Bronchial epithelial cell (primary cell): ENCODE measurements at regions not wholly inside any gene's neighbourhood (a gene's known extent, or its start where the extent isn't known, plus 50 kb on each side); places are given as distances from the start of the nearest gene placed in this dataset.
A peak's percentile ranks its signal among the peaks of the same experiment; 100 is the strongest.
"Not testable (repeated sequence)": the region's sequence is repeated elsewhere in the genome, so short reads cannot be mapped to it uniquely, and the experiment has no call there.

Experiments
- DNase-seq: peaks from one replicate; pipeline ENCODE4 v3.0.0-alpha.2; 2010; ENCODE audit warnings: low read depth
- FAIRE-seq: peaks from 2 replicates; lab custom pipeline; 2011; peaks lifted over from hg19 to GRCh38; lab: Jason Lieb, UNC
- H3K27me3 ChIP-seq: 2 replicates; pipeline ENCODE4 v1.5.1; 2011; ENCODE audit warnings: low read length; ENCODE audit not compliant: control insufficient read depth, insufficient read depth
- H3K36me3 ChIP-seq: 2 replicates; pipeline ENCODE4 v1.5.1; 2011; ENCODE audit warnings: low read length; ENCODE audit not compliant: control insufficient read depth, insufficient read depth
- H3K4me3 ChIP-seq: 2 replicates; pipeline ENCODE4 v1.5.1; 2011; ENCODE audit warnings: mild to moderate bottlenecking, low read depth, low read length, control low read depth
- TF ChIP-seq, protein P1 (sequence below): IDR thresholded peaks from 2 replicates; pipeline ENCODE4 v1.5.1; 2011; ENCODE audit warnings: mild to moderate bottlenecking, moderate library complexity, low read length, control low read depth, inconsistent platforms; ENCODE audit not compliant: insufficient read depth, severe bottlenecking

GRCh38 chr12:47307680-47308399 lies 228.1 kb upstream of the AMIGO2 start:
- no peaks in the 10 kb centered on the region for H3K27me3 ChIP-seq
- no peak for FAIRE-seq
- H3K4me3 ChIP-seq = no peak overlapping the region
- H3K36me3 ChIP-seq = no peaks in the 10 kb centered on the region
- DNase-seq = peak; percentile 74
- TF ChIP-seq, protein P1, sequence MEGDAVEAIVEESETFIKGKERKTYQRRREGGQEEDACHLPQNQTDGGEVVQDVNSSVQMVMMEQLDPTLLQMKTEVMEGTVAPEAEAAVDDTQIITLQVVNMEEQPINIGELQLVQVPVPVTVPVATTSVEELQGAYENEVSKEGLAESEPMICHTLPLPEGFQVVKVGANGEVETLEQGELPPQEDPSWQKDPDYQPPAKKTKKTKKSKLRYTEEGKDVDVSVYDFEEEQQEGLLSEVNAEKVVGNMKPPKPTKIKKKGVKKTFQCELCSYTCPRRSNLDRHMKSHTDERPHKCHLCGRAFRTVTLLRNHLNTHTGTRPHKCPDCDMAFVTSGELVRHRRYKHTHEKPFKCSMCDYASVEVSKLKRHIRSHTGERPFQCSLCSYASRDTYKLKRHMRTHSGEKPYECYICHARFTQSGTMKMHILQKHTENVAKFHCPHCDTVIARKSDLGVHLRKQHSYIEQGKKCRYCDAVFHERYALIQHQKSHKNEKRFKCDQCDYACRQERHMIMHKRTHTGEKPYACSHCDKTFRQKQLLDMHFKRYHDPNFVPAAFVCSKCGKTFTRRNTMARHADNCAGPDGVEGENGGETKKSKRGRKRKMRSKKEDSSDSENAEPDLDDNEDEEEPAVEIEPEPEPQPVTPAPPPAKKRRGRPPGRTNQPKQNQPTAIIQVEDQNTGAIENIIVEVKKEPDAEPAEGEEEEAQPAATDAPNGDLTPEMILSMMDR = peak; percentile 65

DNA sequence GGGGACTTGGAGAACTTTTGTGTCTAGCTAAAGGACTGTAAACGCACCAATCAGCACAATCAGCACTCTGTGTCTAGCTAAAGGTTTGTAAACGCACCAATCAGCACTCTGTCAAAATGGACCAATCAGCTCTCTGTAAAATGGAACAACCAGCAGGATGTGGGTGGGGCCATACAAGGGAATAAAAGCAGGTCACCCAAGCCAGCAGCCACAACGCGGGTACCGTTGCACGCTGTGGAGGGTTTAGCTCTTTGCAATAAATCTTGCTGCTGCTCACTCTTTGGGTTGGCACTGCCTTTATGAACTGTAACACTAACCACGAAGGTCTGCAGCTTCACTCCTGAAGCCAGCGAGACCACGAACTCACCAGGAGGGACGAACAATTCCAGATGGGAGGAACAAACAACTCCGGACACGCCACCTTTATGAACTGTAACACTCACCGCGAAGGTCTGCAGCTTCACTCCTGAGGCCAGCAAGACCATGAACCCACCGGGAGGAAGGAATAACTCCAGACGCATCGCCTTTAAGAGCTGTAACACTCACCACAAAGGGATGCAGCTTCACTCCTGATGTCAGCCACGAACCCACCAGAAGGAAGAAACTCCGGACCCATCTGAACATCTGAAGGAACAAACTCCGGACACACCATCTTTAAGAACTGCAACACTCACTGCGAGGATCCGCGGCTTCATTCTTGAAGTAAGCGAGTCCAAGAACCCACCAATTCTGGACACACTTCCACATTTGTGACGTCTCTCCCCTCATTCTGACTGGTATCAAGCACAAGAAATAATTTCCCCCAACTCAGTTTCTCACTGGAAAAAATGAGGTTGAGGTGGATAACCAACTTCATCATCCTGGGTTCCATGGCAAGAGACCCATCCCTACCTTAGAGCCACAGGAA lies 227.3 kb upstream of the AMIGO2 start:
- not testable (repeated sequence) for H3K36me3 ChIP-seq, H3K4me3 ChIP-seq, H3K27me3 ChIP-seq, FAIRE-seq, DNase-seq

DNA sequence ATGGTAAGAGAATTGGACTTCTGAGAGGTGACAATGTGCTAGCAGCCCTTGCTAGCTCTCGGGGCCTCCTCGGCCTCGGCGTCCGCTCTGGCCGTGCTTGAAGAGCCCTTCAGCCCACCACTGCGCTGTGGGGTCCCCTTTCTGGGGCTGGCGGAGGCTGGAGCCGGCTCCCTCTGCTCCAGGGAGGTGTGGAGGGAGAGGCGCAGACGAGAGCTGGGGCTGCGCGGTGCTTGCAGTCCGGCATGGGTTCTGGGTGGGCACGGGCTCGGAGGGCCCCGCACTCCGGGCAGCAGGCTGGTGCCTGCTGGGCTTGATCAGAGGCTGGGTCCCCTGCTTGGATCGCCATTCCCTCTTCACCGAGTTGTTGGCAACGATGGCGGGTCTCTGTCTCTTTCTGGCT lies 226.4 kb upstream of the AMIGO2 start:
- H3K36me3 ChIP-seq = no peaks in the 10 kb centered on the region
- TF ChIP-seq, protein P1 = no peak
- no peaks in the 10 kb centered on the region for H3K27me3 ChIP-seq
- H3K4me3 ChIP-seq = no peak overlapping the region
- FAIRE-seq = no peak
- no peak for DNase-seq

DNA sequence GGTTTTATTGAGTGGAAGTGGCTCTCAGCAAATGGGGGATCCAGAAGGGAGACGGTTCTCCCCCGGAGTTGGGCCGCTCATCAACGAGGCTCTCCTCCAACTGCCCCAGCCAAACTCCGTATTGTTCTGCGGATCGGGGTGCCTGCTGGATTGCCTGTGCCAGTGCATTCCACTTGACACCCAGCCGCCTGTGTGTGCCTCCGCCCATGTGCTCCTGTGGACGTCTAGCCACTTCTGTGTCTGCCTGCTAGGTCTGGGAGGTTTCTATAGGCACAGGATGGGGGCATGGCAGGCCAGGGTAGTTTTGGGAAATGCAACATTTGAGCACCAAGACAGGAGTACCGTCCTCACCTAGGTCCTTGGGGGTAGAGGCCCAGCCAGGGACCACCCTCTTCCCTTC lies 225.7 kb upstream of the AMIGO2 start:
- Histone ChIP-seq H3K27me3 (no peaks in the 10 kb centered on the region), H3K36me3 (no peaks in the 10 kb centered on the region), H3K4me3 (no peak overlapping the region)
- FAIRE-seq = no peak
- TF ChIP-seq, protein P1 = no peak
- DNase-seq = no peak

DNA sequence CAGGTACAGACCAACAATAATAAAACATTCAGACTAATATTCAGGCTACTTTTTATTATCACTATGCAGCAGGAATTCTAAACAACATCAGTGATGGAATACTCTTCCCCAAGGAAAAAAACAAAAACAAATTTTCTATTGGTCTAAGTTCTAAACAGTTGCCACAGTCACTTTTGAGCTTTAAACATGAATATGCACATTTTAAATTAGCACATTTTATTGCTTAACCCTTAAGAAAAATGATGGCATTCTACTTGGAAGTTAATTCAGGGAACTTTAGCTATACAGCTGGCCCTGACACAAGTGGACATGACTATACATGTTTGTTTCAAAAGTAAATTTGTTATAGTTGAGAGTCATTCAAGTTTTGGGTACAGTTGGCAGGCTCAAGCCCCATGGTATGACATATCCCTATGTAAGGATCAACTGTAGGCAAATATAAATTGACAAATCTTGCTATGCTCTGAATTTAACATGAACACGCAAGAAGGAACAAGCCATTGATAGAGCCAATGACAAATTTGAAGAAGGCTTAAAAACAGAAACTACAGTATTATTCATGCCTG lies 224.3 kb upstream of the AMIGO2 start:
- FAIRE-seq = no peak
- Histone ChIP-seq H3K4me3 (no peak overlapping the region), H3K36me3 (no peaks in the 10 kb centered on the region), H3K27me3 (no peaks in the 10 kb centered on the region)
- TF ChIP-seq, protein P1 = no peak
- peak; percentile 98 for DNase-seq

DNA sequence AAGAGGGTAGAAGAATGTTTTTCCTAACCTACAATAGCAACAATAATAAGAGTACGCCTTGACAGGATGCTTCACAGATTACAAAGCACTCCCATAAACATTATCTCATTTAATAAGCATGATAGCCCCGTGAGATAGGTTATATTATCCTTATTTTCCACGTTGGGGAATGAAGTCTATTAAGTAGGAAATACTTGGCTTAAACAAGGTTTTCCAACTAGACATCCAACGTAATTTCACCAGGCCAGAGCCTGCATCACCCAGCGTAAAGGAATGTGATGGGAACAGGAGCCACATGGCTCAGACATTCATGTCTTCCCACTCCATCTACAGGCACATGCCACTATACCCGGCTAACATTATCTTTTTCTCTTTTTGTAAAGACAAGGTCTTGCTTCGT lies 223.4 kb upstream of the AMIGO2 start:
- DNase-seq (no peak), FAIRE-seq (no peak)
- no peaks in the 10 kb centered on the region for H3K27me3 ChIP-seq
- H3K4me3 ChIP-seq = no peak overlapping the region
- H3K36me3 ChIP-seq = no peaks in the 10 kb centered on the region
- TF ChIP-seq, protein P1 = no peak
